Stromal cell of bone marrow (primary cell): ENCODE measurements at regions not wholly inside any gene's neighbourhood (a gene's known extent, or its start where the extent isn't known, plus 50 kb on each side); places are given as distances from the start of the nearest gene placed in this dataset.

Experiments used
- DNase-seq: peaks from one replicate; pipeline ENCODE4 v3.0.0-alpha.2; 2012; ENCODE audit warnings: low read depth

DNA sequence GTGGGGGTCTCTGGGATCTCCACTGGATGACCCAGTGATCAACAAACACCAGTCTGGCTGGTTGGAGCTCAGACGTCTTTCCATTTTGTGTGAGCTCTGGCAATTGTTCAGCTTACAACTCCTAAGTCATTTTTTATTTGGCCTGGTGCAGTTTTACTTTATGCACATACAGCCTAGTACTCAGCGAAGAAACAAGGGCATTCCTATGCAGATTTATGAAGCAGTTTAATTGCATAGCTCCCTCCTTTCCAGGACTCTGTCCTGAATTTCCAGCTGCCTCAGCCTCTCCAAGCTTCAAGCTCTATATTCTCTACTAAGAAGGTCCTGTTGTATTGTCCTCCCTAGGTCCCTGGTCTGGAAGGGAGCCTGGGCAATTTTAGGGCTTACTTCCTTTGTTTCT, 145.6 kb upstream of the GALNT17 start:
- no peak for DNase-seq

GRCh38 chr7:70994176-70994575, 137.8 kb upstream of the GALNT17 start:
- no peak for DNase-seq

DNA sequence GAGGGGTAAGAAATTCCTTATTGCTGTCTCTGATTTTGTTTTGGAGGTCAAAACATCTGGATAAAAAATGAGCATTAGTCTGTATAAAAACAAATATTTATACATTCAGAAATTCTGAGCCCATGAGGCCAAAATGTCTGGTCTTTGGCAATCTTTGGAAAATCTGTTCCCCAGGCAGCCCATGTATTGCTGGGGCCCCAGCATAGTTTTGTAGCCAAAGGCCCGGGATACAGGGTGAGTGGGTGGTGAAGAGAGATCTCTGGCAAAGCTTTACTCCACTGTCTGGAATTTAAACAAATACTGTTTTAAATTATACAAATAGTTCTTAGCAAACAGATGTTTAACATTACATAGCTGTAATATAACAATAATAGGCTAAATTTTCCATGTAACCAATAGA, 134.7 kb upstream of the GALNT17 start:
- DNase-seq: no peak

GRCh38 chr7:71005109-71005508, 126.8 kb upstream of the GALNT17 start:
- DNase-seq: no peak

GRCh38 chr7:71009636-71010035, 122.3 kb upstream of the GALNT17 start:
- DNase-seq: no peak

GRCh38 chr7:71015252-71015900, 116.6 kb upstream of the GALNT17 start:
- DNase-seq: no peak

- DNase-seq: no peak
Measured at GRCh38 chr7:71016401-71016800, 115.5 kb upstream of the GALNT17 start.

- DNase-seq: no peak
Measured at GRCh38 chr7:71017602-71018001, 114.3 kb upstream of the GALNT17 start.

- no peak for DNase-seq
Measured at GRCh38 chr7:71019706-71020105, 112.2 kb upstream of the GALNT17 start.

- no peak for DNase-seq
Measured at GRCh38 chr7:71021131-71021530, 110.8 kb upstream of the GALNT17 start.

DNA sequence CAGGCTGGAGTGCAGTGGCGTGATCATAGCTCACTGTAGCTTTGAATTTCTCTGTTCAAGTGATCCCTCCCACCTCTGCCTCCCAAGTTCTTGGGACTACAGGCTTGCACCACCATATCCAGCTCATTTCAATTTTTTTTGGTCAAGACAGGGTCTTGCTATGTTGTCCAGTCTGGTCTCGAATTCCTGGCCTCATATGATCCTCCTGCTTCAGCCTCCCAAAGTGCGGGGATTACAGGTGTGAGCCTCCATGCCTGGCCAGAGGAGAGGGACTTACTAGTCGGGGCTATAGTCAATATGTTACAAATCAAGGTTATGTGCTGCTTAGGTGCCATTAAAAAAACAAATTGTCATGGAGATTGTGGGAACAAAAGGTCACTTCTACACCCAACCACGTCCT, 105.3 kb upstream of the GALNT17 start:
- DNase-seq: no peak

GRCh38 chr7:71034243-71034642, 97.7 kb upstream of the GALNT17 start:
- no peak for DNase-seq

- DNase-seq: no peak
Measured at GRCh38 chr7:71042591-71042990, 89.4 kb upstream of the GALNT17 start.

- DNase-seq: no peak
Measured at GRCh38 chr7:71050492-71050891, 81.5 kb upstream of the GALNT17 start.

GRCh38 chr7:71055504-71055903, 76.4 kb upstream of the GALNT17 start:
- DNase-seq: no peak

DNA sequence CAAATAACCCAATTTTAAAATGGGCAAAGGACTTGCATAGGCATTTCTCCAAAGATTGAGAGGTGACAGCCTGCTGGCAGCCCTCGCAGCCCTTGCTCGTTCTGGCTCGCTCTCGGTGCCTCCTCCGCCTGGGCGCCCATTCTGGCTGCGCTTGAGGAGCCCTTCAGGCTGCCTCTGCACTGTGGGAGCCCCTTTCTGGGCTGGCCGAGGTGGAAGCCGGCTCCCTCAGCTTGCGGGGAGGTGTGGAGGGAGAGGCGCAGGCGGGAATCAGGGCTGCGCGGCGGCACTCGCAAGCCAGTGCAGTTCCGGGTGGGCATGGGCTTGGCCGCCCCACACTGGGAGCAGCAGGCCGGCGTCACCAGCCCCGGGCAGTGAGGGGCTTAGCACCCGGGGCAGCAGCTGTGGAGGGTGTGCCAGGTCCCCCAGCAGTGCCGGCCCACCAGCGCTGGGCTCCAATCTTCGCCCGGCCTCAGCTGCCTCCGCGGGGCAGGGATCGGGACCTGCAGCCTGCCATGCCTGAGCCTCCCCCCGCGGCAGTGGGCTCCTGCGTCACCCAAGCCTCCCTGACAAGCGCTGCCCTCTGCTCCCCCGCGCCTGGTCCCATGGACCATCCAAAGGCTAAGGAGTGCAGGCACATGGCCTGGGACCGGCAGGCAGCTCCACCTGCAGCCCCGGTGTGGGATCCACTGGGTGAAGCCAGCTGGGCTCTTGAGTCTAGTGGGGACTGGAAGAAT, 54.0 kb upstream of the GALNT17 start:
- no peak for DNase-seq
